ENCODE measurements at regions not wholly inside any gene's neighbourhood (a gene's known extent, or its start where the extent isn't known, plus 50 kb on each side); places are given as distances from the start of the nearest gene placed in this dataset.

DNA sequence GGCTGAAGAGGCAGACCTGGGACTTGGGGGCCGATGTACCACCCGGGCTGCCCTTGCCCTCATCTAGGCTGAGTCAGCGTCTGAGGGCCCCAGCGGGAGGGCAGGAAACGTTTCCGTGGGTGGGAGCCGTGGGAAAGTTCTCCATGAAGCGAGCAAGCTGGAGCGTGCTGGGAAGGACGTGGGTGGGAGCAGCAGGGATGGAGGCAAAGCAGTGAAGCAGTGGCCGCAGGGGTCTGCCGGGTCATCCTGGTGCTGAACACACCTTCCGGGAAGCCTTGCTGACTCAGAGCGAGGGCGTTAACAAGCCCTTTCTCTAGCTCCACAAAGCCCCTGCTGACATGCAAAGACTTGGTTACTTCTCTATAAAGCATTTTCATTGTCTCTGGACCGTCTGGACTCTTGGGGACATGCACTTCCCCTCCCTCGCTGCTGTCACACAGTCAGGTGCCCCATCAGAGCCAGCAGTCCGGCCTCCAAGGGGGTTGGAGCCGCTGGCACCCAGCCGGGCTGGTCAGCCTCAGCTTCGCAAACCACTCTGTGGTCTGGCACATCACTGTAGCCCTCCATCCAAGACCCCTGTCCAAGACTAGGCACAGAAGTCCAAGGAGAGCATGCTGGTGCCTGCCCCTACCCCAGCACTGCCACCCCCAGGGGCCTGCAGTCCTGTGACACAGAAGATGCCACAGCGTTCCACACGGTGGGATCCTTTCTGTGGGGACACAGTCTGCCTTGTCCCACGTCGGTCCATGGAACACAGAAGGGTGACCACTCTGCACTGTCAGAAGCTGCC lies 115.1 kb upstream of the GPC1 start:
- no peak for DNase-seq (ENCODE audit: low spot score)
- TF ChIP-seq, protein P1, sequence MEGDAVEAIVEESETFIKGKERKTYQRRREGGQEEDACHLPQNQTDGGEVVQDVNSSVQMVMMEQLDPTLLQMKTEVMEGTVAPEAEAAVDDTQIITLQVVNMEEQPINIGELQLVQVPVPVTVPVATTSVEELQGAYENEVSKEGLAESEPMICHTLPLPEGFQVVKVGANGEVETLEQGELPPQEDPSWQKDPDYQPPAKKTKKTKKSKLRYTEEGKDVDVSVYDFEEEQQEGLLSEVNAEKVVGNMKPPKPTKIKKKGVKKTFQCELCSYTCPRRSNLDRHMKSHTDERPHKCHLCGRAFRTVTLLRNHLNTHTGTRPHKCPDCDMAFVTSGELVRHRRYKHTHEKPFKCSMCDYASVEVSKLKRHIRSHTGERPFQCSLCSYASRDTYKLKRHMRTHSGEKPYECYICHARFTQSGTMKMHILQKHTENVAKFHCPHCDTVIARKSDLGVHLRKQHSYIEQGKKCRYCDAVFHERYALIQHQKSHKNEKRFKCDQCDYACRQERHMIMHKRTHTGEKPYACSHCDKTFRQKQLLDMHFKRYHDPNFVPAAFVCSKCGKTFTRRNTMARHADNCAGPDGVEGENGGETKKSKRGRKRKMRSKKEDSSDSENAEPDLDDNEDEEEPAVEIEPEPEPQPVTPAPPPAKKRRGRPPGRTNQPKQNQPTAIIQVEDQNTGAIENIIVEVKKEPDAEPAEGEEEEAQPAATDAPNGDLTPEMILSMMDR (IDR thresholded peaks at IDR 0.05; ENCODE audit: extremely low read depth, insufficient read depth, missing control alignments) = no peak
- in situ Hi-C loops (cut with MboI; ENCODE audit: low pct_unique_long_range_greater_than_20kb, low sequenced_read_pairs, unreplicated experiment) = no loop called here

DNA sequence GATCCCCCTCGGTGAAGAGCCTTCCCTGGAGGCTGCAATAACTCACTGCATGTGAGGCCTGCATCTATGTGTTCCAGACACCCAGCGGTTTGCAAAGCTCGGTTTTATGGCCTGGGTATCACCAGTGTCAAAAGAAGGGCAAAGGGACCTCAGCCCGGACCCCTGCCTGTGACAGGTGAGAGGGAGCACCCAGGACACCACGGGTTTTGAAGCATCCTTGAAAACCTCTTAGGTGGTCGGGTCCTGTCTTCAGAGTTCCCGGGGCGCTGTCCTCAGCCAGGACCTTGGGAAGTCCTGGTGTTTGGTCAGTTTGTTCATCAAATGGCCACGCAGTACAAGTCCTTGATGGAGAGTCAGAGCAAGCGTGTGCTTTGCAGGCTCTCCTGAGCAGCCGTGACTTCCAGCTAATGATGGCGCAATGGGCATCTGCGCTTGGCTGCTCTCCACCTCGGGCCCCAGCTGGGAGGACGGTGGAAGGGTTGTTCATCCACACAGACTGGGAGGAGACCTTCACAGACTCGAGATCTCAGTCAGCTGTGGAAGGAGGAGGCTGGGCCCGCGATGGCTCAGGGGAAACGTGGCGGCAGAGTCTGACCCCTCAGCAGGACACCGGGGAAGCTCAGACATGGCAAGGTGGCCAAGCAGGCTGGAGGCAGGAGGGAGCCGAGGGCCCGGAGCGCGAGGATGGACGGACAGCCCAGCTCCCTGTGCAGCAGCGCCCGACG lies 113.1 kb upstream of the GPC1 start:
- TF ChIP-seq, protein P1 (IDR thresholded peaks at IDR 0.05; ENCODE audit: extremely low read depth, insufficient read depth, missing control alignments) = no peak
- no peak for DNase-seq (ENCODE audit: low spot score)
- in situ Hi-C loops (cut with MboI; ENCODE audit: low pct_unique_long_range_greater_than_20kb, low sequenced_read_pairs, unreplicated experiment) = no loop called here

DNA sequence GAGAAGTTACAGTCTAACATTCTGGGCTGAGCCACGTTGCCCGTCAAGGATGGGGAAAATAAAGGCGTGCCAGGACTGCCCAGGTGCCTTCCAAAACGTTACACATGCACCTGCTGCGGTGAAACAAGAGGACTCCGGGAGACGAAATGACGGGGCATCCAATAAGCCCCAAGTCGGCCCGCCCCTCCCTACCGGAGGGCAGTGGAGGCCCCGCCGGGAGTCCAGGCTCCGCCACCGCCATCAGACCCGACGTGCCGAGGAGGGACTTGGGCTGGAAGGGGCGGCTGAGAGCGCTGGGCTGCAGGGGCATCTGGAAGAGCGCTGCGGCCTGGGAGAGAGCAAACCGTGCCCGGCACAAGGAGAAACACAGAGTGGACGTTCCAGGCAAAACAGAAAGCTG lies 112.5 kb upstream of the GPC1 start:
- DNase-seq (ENCODE audit: low spot score) = no peak
- TF ChIP-seq, protein P1 (IDR thresholded peaks at IDR 0.05; ENCODE audit: extremely low read depth, insufficient read depth, missing control alignments) = no peak
- in situ Hi-C loops (cut with MboI; ENCODE audit: low pct_unique_long_range_greater_than_20kb, low sequenced_read_pairs, unreplicated experiment) = no loop called here

DNA sequence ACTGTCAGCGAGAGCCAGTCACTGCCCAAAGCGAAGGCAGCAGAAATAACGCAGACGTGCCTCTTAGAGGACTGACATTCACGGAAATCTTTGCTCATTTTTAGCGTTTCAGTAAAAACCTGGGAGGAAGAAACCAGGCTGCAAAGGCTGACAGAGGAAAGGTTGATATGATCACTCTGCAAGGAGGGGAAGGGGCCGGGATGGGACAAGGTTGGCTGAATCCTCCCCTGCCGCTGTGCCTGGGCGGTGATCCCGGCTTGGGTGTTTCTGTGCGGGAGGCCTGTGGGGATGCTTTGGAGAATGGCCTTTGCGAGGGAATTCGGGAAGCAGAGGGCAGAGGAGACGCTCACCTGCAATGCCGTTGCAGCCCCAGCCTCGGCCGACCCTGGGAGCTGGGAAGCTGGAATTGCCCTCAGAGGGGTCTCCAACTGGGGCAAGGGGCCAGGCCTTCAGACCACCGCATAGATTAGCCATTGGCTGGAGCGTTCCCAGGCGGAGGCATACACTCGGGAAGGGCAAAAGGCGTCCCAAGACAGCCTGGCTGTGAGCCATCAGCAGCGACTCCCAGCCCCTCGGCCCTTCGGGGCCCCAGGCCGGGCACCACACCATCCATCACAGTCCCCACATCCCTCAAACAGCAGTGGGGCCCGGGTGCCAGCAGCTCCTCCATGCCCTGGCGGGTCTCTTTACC lies 111.7 kb upstream of the GPC1 start:
- DNase-seq (ENCODE audit: low spot score) = no peak
- in situ Hi-C loops (cut with MboI; ENCODE audit: low pct_unique_long_range_greater_than_20kb, low sequenced_read_pairs, unreplicated experiment) = no loop called here
- TF ChIP-seq, protein P1 (IDR thresholded peaks at IDR 0.05; ENCODE audit: extremely low read depth, insufficient read depth, missing control alignments) = no peak

DNA sequence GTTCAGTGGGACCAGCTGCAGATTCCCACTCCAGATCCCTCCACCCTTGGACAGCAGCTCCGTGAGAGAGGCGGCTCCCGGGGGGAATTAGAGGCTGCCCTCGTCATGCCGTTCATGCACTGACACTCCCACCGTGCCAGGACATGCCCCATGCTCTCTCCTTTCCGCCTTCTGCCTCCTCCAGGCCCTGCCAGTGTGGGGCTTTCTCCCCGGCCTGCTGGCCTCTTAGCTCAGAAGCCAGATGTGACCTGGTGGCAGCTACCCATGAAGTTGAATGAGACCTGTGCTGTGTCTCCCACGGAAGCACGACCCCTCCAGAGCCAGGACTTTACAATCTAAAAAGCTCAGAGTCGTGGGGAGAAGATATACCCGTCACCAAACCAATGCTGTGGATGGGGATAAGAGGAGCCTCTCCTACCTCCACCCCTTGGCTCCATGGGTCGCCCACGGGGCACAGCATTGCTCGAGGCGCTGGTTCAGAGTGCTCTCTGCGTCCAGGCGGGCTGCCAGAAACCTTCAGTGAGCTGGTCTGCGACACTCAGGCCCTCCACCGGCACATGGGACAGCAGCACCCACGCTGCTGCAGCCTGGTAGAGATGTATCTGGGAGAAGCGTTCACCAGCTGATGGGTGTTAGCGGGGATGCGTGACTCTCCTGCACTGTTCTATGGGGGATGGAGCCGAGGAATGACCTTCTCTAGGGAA lies 111.0 kb upstream of the GPC1 start:
- DNase-seq (ENCODE audit: low spot score) = no peak
- TF ChIP-seq, protein P1 (IDR thresholded peaks at IDR 0.05; ENCODE audit: extremely low read depth, insufficient read depth, missing control alignments) = no peak
- in situ Hi-C loops (cut with MboI; ENCODE audit: low pct_unique_long_range_greater_than_20kb, low sequenced_read_pairs, unreplicated experiment) = no loop called here
